ENCODE measurements at regions not wholly inside any gene's neighbourhood (a gene's known extent, or its start where the extent isn't known, plus 50 kb on each side); places are given as distances from the start of the nearest gene placed in this dataset.

- no peak for DNase-seq
These were observed 229.5 kb downstream of the ETAA1 start for GRCh38 chr2:67626656-67627055.

- DNase-seq = no peak
These were observed 230.5 kb downstream of the ETAA1 start for GRCh38 chr2:67627456-67628207.

- DNase-seq = no peak
These were observed 231.8 kb downstream of the ETAA1 start for GRCh38 chr2:67628892-67629291.

- DNase-seq = no peak
These were observed 234.3 kb downstream of the ETAA1 start for GRCh38 chr2:67631483-67631882.

- no peak for DNase-seq
These were observed 236.2 kb downstream of the ETAA1 start for GRCh38 chr2:67633212-67633856.

GRCh38 chr2:67638146-67638545 lies 241.0 kb downstream of the ETAA1 start:
- DNase-seq = no peak

- DNase-seq = no peak
These were observed 244.3 kb downstream of the ETAA1 start for GRCh38 chr2:67641312-67642045.

- no peak for DNase-seq
These were observed 244.9 kb downstream of the ETAA1 start for GRCh38 chr2:67642046-67642382.

GRCh38 chr2:67642961-67643360 lies 245.8 kb downstream of the ETAA1 start:
- no peak for DNase-seq

- DNase-seq = no peak
These were observed 248.4 kb downstream of the ETAA1 start for GRCh38 chr2:67645280-67646138.

- no peak for DNase-seq
These were observed 249.7 kb downstream of the ETAA1 start for GRCh38 chr2:67646714-67647333.

- DNase-seq = peak; percentile 28
These were observed 252.5 kb downstream of the ETAA1 start for GRCh38 chr2:67649331-67650261.

GRCh38 chr2:67650291-67651133 lies 253.4 kb downstream of the ETAA1 start:
- peak; percentile 7 for DNase-seq

- no peak for DNase-seq
These were observed 254.4 kb downstream of the ETAA1 start for GRCh38 chr2:67651565-67651964.

GRCh38 chr2:67652679-67653078 lies 255.5 kb downstream of the ETAA1 start:
- no peak for DNase-seq

GRCh38 chr2:67656875-67657274 lies 259.7 kb downstream of the ETAA1 start:
- no peak for DNase-seq

GRCh38 chr2:67658820-67659219 lies 261.7 kb downstream of the ETAA1 start:
- DNase-seq = no peak

GRCh38 chr2:67660015-67660602 lies 263.0 kb downstream of the ETAA1 start:
- no peak for DNase-seq

GRCh38 chr2:67660871-67661270 lies 263.7 kb downstream of the ETAA1 start:
- no peak for DNase-seq

GRCh38 chr2:67662222-67662621 lies 265.1 kb downstream of the ETAA1 start:
- DNase-seq = no peak

Measured in NCI-H510A (cell line).